Peyer's patch (tissue), 4 donors: ENCODE measurements at regions not wholly inside any gene's neighbourhood (a gene's known extent, or its start where the extent isn't known, plus 50 kb on each side); places are given as distances from the start of the nearest gene placed in this dataset.

Experiments used
- DNase-seq, 3 donors: peaks; one replicate each; pipeline ENCODE4 v3.0.0-alpha.2; 2017 to 2019
- H3K27ac ChIP-seq, 4 donors: fragments of 200-600 bp; sonication (generic); one replicate each; pipeline ENCODE4 v1.5.1; 2016 to 2019
- H3K27me3 ChIP-seq, 2 donors: fragments of 200-600 bp; sonication (generic); one replicate each; pipeline ENCODE4 v1.5.1; 2019
- H3K36me3 ChIP-seq, 3 donors: fragments of 200-600 bp; sonication (generic); one replicate each; pipeline ENCODE4 v1.5.1; 2016 to 2019
- H3K4me1 ChIP-seq, 4 donors: fragments of 200-600 bp; sonication (generic); one replicate each; pipeline ENCODE4 v1.5.1; 2016 to 2019
- H3K4me3 ChIP-seq, 4 donors: fragments of 200-600 bp; sonication (generic); 1 replicate in 3 of 4; 2 replicates in 1 of 4; pipeline ENCODE4 v1.5.1; 2016 to 2019; ENCODE audit warnings: mild to moderate bottlenecking in 1 of 4
- H3K9me3 ChIP-seq, 4 donors: fragments of 200-600 bp; sonication (generic); one replicate each; pipeline ENCODE4 v1.5.1; 2016 to 2019; ENCODE audit warnings: mild to moderate bottlenecking in 1 of 4
- POLR2A ChIP-seq, 2 donors: fragments of 450-650 bp; IDR thresholded peaks; one replicate each; pipeline ENCODE4 v1.5.1; 2017; ENCODE audit warnings: antibody characterized with exemption in 2 of 2, mild to moderate bottlenecking in 2 of 2, moderate library complexity in 2 of 2
- TF ChIP-seq, protein P1 (sequence below), 6 experiments: fragments of 450-650 bp in 4 of 6; fragments of 200-600 bp in 2 of 6; sonication (generic) in 1 of 6; IDR thresholded peaks; one replicate each; pipeline ENCODE4 v1.5.1; 2017 to 2019; ENCODE audit warnings: antibody characterized with exemption in 6 of 6, mild to moderate bottlenecking in 3 of 6, moderate library complexity in 1 of 6

DNA sequence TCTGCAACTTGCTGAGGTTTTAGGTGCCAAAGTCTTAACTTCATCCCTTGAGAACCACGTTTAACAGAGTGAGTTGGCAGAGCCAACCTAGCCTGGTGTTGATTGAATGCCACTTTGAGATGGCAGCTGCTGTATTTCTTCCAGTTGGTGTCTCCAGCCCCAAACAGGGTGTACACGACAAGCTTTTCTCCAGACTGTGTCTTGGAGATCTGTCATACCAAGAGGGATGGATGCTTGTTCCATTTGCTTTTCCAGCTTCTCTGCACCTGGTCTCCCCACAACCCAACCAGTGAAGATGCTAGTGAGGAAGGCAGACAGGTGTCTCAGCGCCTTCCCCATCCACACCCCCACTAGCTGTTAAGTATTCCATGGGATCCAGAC lies 141.1 kb upstream of the HS3ST2 start:
- no peak for DNase-seq
- Histone ChIP-seq H3K4me3 (no peak overlapping the region), H3K4me1 (no peaks in the 10 kb centered on the region), H3K9me3 (no peaks in the 10 kb centered on the region), H3K36me3 (no peaks in the 10 kb centered on the region), H3K27ac (no peak overlapping the region), H3K27me3 (no peaks in the 10 kb centered on the region)
- TF ChIP-seq POLR2A (IDR thresholded peaks at IDR 0.05), result no peak
- TF ChIP-seq, protein P1, sequence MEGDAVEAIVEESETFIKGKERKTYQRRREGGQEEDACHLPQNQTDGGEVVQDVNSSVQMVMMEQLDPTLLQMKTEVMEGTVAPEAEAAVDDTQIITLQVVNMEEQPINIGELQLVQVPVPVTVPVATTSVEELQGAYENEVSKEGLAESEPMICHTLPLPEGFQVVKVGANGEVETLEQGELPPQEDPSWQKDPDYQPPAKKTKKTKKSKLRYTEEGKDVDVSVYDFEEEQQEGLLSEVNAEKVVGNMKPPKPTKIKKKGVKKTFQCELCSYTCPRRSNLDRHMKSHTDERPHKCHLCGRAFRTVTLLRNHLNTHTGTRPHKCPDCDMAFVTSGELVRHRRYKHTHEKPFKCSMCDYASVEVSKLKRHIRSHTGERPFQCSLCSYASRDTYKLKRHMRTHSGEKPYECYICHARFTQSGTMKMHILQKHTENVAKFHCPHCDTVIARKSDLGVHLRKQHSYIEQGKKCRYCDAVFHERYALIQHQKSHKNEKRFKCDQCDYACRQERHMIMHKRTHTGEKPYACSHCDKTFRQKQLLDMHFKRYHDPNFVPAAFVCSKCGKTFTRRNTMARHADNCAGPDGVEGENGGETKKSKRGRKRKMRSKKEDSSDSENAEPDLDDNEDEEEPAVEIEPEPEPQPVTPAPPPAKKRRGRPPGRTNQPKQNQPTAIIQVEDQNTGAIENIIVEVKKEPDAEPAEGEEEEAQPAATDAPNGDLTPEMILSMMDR (IDR thresholded peaks at IDR 0.05), result no peak

- Histone ChIP-seq H3K9me3 (no peaks in the 10 kb centered on the region), H3K27ac (no peak overlapping the region), H3K27me3 (no peaks in the 10 kb centered on the region), H3K36me3 (no peaks in the 10 kb centered on the region), H3K4me1 (no peaks in the 10 kb centered on the region), H3K4me3 (no peak overlapping the region)
- DNase-seq, result no peak
- TF ChIP-seq, protein P1 (IDR thresholded peaks at IDR 0.05), result no peak
- no peak for TF ChIP-seq POLR2A (IDR thresholded peaks at IDR 0.05)
Measured at GRCh38 chr16:22673421-22673831, 140.5 kb upstream of the HS3ST2 start.

DNA sequence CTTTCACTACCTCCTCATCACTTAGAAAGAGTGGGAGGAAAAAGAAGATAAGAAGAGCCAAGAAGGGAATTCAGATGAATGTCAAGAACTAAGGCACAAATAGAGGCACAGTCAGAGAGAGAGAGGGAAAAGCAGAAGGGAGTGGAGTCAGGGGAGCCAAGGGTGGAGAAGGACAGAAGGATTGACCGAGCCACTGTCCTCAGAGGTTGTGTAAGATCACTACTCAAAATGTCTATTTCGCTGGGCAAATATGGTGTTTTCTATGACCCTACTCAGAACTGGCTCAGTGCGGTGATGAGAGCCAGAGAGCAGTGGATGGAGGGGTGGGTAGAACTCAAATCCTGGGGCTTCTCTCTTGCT lies 139.2 kb upstream of the HS3ST2 start:
- H3K27me3 ChIP-seq, result no peaks in the 10 kb centered on the region
- no peak overlapping the region for H3K27ac ChIP-seq
- no peak for DNase-seq
- no peak overlapping the region for H3K4me3 ChIP-seq
- H3K36me3 ChIP-seq, result no peaks in the 10 kb centered on the region
- no peaks in the 10 kb centered on the region for H3K9me3 ChIP-seq
- H3K4me1 ChIP-seq, result no peaks in the 10 kb centered on the region
- no peak for TF ChIP-seq POLR2A (IDR thresholded peaks at IDR 0.05)
- TF ChIP-seq, protein P1 (IDR thresholded peaks at IDR 0.05), result no peak

- DNase-seq, result no peak
- Histone ChIP-seq H3K4me1 (no peaks in the 10 kb centered on the region), H3K27me3 (no peaks in the 10 kb centered on the region), H3K9me3 (no peaks in the 10 kb centered on the region), H3K4me3 (no peak overlapping the region), H3K27ac (no peak overlapping the region), H3K36me3 (no peaks in the 10 kb centered on the region)
- TF ChIP-seq, protein P1 (IDR thresholded peaks at IDR 0.05), result no peak
- TF ChIP-seq POLR2A (IDR thresholded peaks at IDR 0.05), result no peak
Measured at GRCh38 chr16:22675745-22676540, 138.0 kb upstream of the HS3ST2 start.

- Histone ChIP-seq H3K9me3 (no peaks in the 10 kb centered on the region), H3K4me1 (no peaks in the 10 kb centered on the region), H3K4me3 (no peak overlapping the region), H3K36me3 (no peaks in the 10 kb centered on the region), H3K27me3 (no peaks in the 10 kb centered on the region), H3K27ac (no peak overlapping the region)
- TF ChIP-seq, protein P1 (IDR thresholded peaks at IDR 0.05), result no peak
- TF ChIP-seq POLR2A (IDR thresholded peaks at IDR 0.05), result no peak
- DNase-seq, result no peak
Measured at GRCh38 chr16:22677024-22677830, 136.7 kb upstream of the HS3ST2 start.
